HEK293 (cell line): ENCODE measurements at regions not wholly inside any gene's neighbourhood (a gene's known extent, or its start where the extent isn't known, plus 50 kb on each side); places are given as distances from the start of the nearest gene placed in this dataset.

Experiments
- CTCF ChIA-PET: fragments of 350-600 bp; formaldehyde crosslinking; extraction: SDS; loops from one replicate; lab custom pipeline; 2021; ENCODE audit warnings: antibody characterized with exemption; lab: Yijun Ruan, JAX
- POLR2A ChIA-PET: fragments of 300-600 bp; formaldehyde crosslinking; extraction: SDS; loops from one replicate; lab custom pipeline; 2020; ENCODE audit warnings: antibody characterized with exemption, inconsistent platforms; lab: Yijun Ruan, JAX
- H3K27ac ChIP-seq: fragments of 200-500 bp; sonication (Bioruptor generic); 2 replicates; pipeline ENCODE4 v1.5.1; 2014; ENCODE audit warnings: low read depth, low read length, control low read depth, inconsistent platforms; ENCODE audit errors: extremely low read depth
- H3K36me3 ChIP-seq, 2 experiments: fragments of 200-500 bp in 1 of 2; sonication (Bioruptor generic) in 1 of 2; 1 replicate in 1 of 2; 2 replicates in 1 of 2; pipeline ENCODE4 v1.5.1; 2014 to 2017; ENCODE audit warnings: inconsistent platforms in 2 of 2, low read length in 2 of 2; ENCODE audit not compliant: control insufficient read depth in 2 of 2, insufficient read depth in 1 of 2
- H3K4me1 ChIP-seq: fragments of 200-500 bp; sonication (Bioruptor generic); 2 replicates; pipeline ENCODE4 v1.5.1; 2014; ENCODE audit warnings: mild to moderate bottlenecking, low read length, inconsistent platforms; ENCODE audit not compliant: control insufficient read depth, insufficient read depth
- H3K4me3 ChIP-seq: 2 replicates; pipeline ENCODE4 v1.5.1; 2011; ENCODE audit warnings: low read depth, mild to moderate bottlenecking, control low read depth, low read length, moderate library complexity
- H3K9me3 ChIP-seq: fragments of 200-500 bp; sonication (Bioruptor generic); 2 replicates; pipeline ENCODE4 v1.5.1; 2014; ENCODE audit warnings: low read depth, low read length, inconsistent platforms; ENCODE audit not compliant: control insufficient read depth, insufficient read depth
- KLF16 ChIP-seq: fragments of 450-650 bp; formaldehyde crosslinking; IDR thresholded peaks from 2 replicates; pipeline ENCODE4 v1.5.1; 2017; ENCODE audit warnings: missing biosample characterization, missing genetic modification characterization
- SALL2 ChIP-seq: fragments of 450-650 bp; formaldehyde crosslinking; IDR thresholded peaks from 2 replicates; pipeline ENCODE4 v1.5.0; 2017; ENCODE audit warnings: missing biosample characterization, mild to moderate bottlenecking, missing genetic modification characterization, borderline replicate concordance
- YY2 ChIP-seq: fragments of 450-650 bp; formaldehyde crosslinking; IDR thresholded peaks from 2 replicates; pipeline ENCODE4 v1.5.1; 2016; ENCODE audit warnings: missing biosample characterization, missing genetic modification characterization
- ZBTB20 ChIP-seq: fragments of 450-650 bp; formaldehyde crosslinking; IDR thresholded peaks from 2 replicates; pipeline ENCODE4 v1.5.1; 2016; ENCODE audit warnings: missing biosample characterization, missing genetic modification characterization
- ZBTB21 ChIP-seq: fragments of 450-650 bp; formaldehyde crosslinking; IDR thresholded peaks from 2 replicates; pipeline ENCODE4 v1.5.1; 2017; ENCODE audit warnings: missing biosample characterization, missing genetic modification characterization
- ZEB2 ChIP-seq: fragments of 450-650 bp; formaldehyde crosslinking; IDR thresholded peaks from 2 replicates; pipeline ENCODE4 v1.5.1; 2016; ENCODE audit warnings: missing biosample characterization, missing genetic modification characterization
- ZFP3 ChIP-seq: fragments of 450-650 bp; formaldehyde crosslinking; IDR thresholded peaks from 2 replicates; pipeline ENCODE4 v1.5.1; 2016; ENCODE audit warnings: low read depth, missing biosample characterization, missing genetic modification characterization
- ZNF112 ChIP-seq: fragments of 450-650 bp; formaldehyde crosslinking; IDR thresholded peaks from 2 replicates; pipeline ENCODE4 v1.5.0; 2017; ENCODE audit warnings: missing biosample characterization, missing genetic modification characterization
- ZNF138 ChIP-seq: fragments of 450-650 bp; formaldehyde crosslinking; IDR thresholded peaks from 2 replicates; pipeline ENCODE4 v1.5.1; 2016; ENCODE audit warnings: missing biosample characterization, missing genetic modification characterization, borderline replicate concordance
- ZNF155 ChIP-seq: fragments of 450-650 bp; formaldehyde crosslinking; IDR thresholded peaks from 2 replicates; pipeline ENCODE4 v1.5.1; 2016; ENCODE audit warnings: missing biosample characterization, missing genetic modification characterization
- ZNF157 ChIP-seq: fragments of 450-650 bp; formaldehyde crosslinking; IDR thresholded peaks from 2 replicates; pipeline ENCODE4 v1.5.1; 2016; ENCODE audit warnings: missing biosample characterization, missing genetic modification characterization
- ZNF16 ChIP-seq: fragments of 450-650 bp; formaldehyde crosslinking; IDR thresholded peaks from 2 replicates; pipeline ENCODE4 v1.5.1; 2016; ENCODE audit warnings: low read depth, missing biosample characterization, missing genetic modification characterization
- ZNF174 ChIP-seq: fragments of 450-650 bp; formaldehyde crosslinking; IDR thresholded peaks from 2 replicates; pipeline ENCODE4 v1.5.0; 2017; ENCODE audit warnings: missing biosample characterization, mild to moderate bottlenecking, missing genetic modification characterization
- ZNF239 ChIP-seq: fragments of 450-650 bp; formaldehyde crosslinking; IDR thresholded peaks from 2 replicates; pipeline ENCODE4 v1.5.1; 2016; ENCODE audit warnings: missing biosample characterization, missing genetic modification characterization
- ZNF366 ChIP-seq: fragments of 450-650 bp; formaldehyde crosslinking; conservative IDR thresholded peaks from 2 replicates; pipeline ENCODE4 v1.5.1; 2016; ENCODE audit warnings: missing biosample characterization, missing genetic modification characterization
- ZNF501 ChIP-seq: fragments of 450-650 bp; formaldehyde crosslinking; IDR thresholded peaks from 2 replicates; pipeline ENCODE4 v1.5.1; 2016; ENCODE audit warnings: missing biosample characterization, missing genetic modification characterization
- ZNF558 ChIP-seq: fragments of 450-650 bp; formaldehyde crosslinking; IDR thresholded peaks from 2 replicates; pipeline ENCODE4 v1.5.1; 2016; ENCODE audit warnings: missing biosample characterization, missing genetic modification characterization
- ZNF571 ChIP-seq: fragments of 450-650 bp; formaldehyde crosslinking; IDR thresholded peaks from 2 replicates; pipeline ENCODE4 v1.5.0; 2017; ENCODE audit warnings: missing biosample characterization, missing genetic modification characterization
- ZNF596 ChIP-seq: fragments of 450-650 bp; IDR thresholded peaks from 2 replicates; pipeline ENCODE4 v1.5.0; 2018; ENCODE audit warnings: missing biosample characterization, mild to moderate bottlenecking, missing genetic modification characterization, moderate library complexity
- ZNF610 ChIP-seq: fragments of 450-650 bp; formaldehyde crosslinking; IDR thresholded peaks from 2 replicates; pipeline ENCODE4 v1.5.1; 2016; ENCODE audit warnings: missing biosample characterization, missing genetic modification characterization, borderline replicate concordance
- ZNF621 ChIP-seq: fragments of 450-650 bp; formaldehyde crosslinking; IDR thresholded peaks from 2 replicates; pipeline ENCODE4 v1.5.1; 2017; ENCODE audit warnings: missing biosample characterization, missing genetic modification characterization
- ZNF629 ChIP-seq: fragments of 450-650 bp; formaldehyde crosslinking; IDR thresholded peaks from 2 replicates; pipeline ENCODE4 v1.5.1; 2017; ENCODE audit warnings: missing biosample characterization, missing genetic modification characterization
- ZNF707 ChIP-seq: fragments of 450-650 bp; formaldehyde crosslinking; IDR thresholded peaks from 2 replicates; pipeline ENCODE4 v1.5.1; 2016; ENCODE audit warnings: missing biosample characterization, missing genetic modification characterization
- ZNF777 ChIP-seq: fragments of 450-650 bp; formaldehyde crosslinking; IDR thresholded peaks from 2 replicates; pipeline ENCODE4 v1.5.1; 2017; ENCODE audit warnings: missing biosample characterization, missing genetic modification characterization, borderline replicate concordance
- ZNF785 ChIP-seq: fragments of 450-650 bp; formaldehyde crosslinking; IDR thresholded peaks from 2 replicates; pipeline ENCODE4 v1.5.1; 2016; ENCODE audit warnings: missing biosample characterization, missing genetic modification characterization
- TF ChIP-seq, protein P1 (sequence below): fragments of 450-650 bp; formaldehyde crosslinking; IDR thresholded peaks from 2 replicates; pipeline ENCODE4 v1.5.1; 2017; ENCODE audit warnings: missing biosample characterization, missing genetic modification characterization
- TF ChIP-seq, protein P2 (sequence below): fragments of 450-650 bp; formaldehyde crosslinking; IDR thresholded peaks from 2 replicates; pipeline ENCODE4 v1.5.1; 2016; ENCODE audit warnings: missing biosample characterization, missing genetic modification characterization, borderline replicate concordance
- TF ChIP-seq, protein P3 (sequence below): fragments of 450-650 bp; formaldehyde crosslinking; optimal IDR thresholded peaks from 2 replicates; pipeline ENCODE3; 2016; ENCODE audit warnings: missing biosample characterization, mild to moderate bottlenecking, missing genetic modification characterization

DNA sequence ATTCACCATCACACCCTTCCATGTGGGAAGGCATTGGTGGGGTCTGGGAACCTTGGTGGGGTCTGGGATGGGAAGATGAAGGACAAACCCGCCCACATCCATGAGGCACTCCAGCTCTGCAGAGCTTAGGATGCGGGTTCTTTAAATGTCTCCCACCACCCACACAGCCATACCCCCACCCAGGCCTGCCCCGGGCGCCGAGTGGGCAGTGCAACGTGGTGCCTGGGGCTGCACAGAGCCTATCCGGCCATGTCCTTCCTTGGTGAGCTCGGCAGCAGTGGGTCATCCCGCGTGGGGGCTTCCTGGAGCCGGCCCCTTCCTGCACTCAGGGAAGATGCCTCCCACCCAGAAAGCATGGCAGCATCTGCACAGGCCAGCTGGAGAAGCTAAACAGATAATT is 163.5 kb upstream of the TCERG1L start (continued):
- TF ChIP-seq YY2 (tag by site-specific recombination), result no peak
- no peak for TF ChIP-seq ZNF138
- no peak for TF ChIP-seq ZNF155 (tag by site-specific recombination)
- no peak for TF ChIP-seq ZNF596 (tag by site-specific recombination)
- TF ChIP-seq ZNF16 (tag by site-specific recombination), result no peak

DNA sequence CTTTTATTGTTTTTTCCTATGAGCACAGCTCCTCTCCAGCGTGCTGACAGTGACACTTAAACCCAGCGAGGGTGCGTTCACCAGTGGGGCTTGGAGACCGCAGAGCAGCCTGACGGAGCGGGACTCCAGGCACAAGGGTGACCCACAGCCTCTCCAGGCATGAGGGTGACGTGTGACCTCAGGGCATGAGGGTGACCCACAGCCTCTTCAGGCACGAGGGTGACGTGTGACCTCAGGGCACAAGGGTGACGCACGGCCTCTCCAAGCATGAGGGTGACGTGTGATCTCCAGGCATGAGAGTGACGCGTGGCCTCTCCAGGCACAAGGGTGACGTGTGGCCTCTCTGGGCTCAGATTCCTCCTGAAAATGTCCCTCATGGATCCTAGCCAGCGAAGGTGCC is 164.3 kb upstream of the TCERG1L start:
- TF ChIP-seq ZBTB21 (tag by site-specific recombination), result peak; percentile 65; the same call in 1 of the 2 replicates
- TF ChIP-seq ZNF777 (tag by site-specific recombination), result no peak
- TF ChIP-seq ZNF629 (tag by site-specific recombination), result peak; percentile 43; the same call in 1 of the 2 replicates
- CTCF ChIA-PET, result no interaction called here

DNA sequence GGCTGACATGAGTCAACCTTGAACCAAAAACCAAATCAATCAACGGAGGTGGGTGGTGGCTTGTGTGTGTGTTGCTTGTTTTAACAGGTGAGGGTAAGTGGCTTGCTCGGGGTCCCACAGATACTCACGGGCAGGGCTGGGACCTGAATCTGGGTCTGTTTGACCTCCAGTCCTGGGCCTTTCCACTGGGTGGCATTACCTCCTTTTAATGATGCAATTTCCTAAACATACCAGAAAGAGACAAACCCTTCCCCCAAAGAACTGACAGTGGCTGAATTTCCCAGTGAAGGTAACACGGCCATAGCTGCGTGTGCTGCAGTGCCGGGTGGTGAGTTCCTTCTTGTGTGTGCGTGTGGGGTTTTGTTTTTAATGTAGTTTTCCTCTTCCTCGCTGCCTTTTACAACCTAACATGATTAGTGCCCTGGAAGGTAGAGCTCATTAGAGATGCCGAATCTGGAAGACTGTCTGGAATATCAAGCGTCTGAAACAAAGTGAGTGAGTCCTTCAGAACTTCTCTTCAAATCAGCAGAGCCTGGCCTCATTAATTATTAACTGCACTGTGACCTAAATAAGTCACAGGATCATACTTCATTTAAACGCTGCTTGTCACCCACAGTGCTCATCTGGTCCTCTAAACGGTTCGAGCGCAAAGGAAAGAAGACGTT is 166.1 kb upstream of the TCERG1L start:
- Histone ChIP-seq H3K4me3 (no peak overlapping the region), H3K27ac (no peak overlapping the region), H3K4me1 (no peaks in the 10 kb centered on the region), H3K9me3 (no peaks in the 10 kb centered on the region), H3K36me3 (no peaks in the 10 kb centered on the region)
- ChIA-PET CTCF (no interaction called here), POLR2A (no interaction called here)
- TF ChIP-seq ZNF571 (tag by site-specific recombination), result no peak
- no peak for TF ChIP-seq ZNF610
- TF ChIP-seq ZNF157 (tag by site-specific recombination), result no peak
- TF ChIP-seq, protein P1, sequence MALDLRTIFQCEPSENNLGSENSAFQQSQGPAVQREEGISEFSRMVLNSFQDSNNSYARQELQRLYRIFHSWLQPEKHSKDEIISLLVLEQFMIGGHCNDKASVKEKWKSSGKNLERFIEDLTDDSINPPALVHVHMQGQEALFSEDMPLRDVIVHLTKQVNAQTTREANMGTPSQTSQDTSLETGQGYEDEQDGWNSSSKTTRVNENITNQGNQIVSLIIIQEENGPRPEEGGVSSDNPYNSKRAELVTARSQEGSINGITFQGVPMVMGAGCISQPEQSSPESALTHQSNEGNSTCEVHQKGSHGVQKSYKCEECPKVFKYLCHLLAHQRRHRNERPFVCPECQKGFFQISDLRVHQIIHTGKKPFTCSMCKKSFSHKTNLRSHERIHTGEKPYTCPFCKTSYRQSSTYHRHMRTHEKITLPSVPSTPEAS (tag by site-specific recombination), result no peak
- no peak for TF ChIP-seq SALL2 (tag by site-specific recombination)
- no peak for TF ChIP-seq ZNF174

More for the DNA sequence above, 164.3 kb upstream of the TCERG1L start:
- Histone ChIP-seq H3K4me3 (no peak overlapping the region), H3K36me3 (no peaks in the 10 kb centered on the region), H3K27ac (no peak overlapping the region), H3K9me3 (no peaks in the 10 kb centered on the region), H3K4me1 (no peaks in the 10 kb centered on the region)
- POLR2A ChIA-PET, result no interaction called here

DNA sequence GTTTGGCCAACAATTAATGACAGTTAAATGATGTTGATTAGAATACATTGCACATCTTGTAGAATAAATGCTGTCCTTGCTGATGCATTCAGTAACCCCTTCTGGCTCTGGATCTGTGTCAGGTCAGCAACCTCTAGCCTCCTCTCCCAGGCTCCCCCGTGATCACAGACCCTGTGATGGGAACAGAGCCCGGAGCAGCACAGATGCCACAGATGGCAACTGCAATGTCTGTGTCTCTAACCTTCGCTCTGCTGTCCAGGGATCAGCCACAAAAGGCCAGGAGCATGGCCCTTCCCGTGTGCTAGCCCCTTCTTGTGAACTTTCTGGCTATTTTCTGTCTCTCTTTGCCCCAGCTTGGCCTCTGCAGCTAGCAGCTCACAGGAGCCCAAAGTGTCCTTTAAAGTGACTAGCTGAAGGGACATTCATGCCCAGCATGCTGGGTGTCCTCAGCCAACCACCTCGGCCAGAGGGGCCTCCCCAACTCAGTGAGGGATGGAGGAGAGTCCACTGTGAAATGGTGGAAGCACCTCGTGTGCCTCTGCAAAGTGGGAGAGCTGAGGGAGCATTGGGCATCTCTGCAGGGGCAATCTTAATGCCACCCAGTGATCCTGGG is 167.0 kb upstream of the TCERG1L start:
- Histone ChIP-seq H3K9me3 (no peaks in the 10 kb centered on the region), H3K4me1 (no peaks in the 10 kb centered on the region), H3K27ac (no peak overlapping the region), H3K4me3 (no peak overlapping the region), H3K36me3 (no peaks in the 10 kb centered on the region)
- ChIA-PET CTCF (no interaction called here), POLR2A (interaction anchor here (0.8 kb wide), 1 partner anchor 38 kb away, joined by 3 read pairs; no protein-coding TSS in a partner anchor)
- TF ChIP-seq ZNF501 (tag by site-specific recombination) (no peak), ZFP3 (no peak), ZNF707 (no peak), ZNF138 (no peak), ZNF239 (tag by site-specific recombination) (no peak), ZNF558 (tag by site-specific recombination) (no peak), ZEB2 (tag by site-specific recombination) (no peak), ZNF366 (tag by site-specific recombination) (no peak), ZBTB20 (tag by site-specific recombination) (no peak), ZNF621 (tag by site-specific recombination) (no peak), ZNF785 (tag by site-specific recombination) (no peak), KLF16 (tag by site-specific recombination) (no peak), ZNF112 (tag by site-specific recombination) (no peak)
- TF ChIP-seq, protein P2, sequence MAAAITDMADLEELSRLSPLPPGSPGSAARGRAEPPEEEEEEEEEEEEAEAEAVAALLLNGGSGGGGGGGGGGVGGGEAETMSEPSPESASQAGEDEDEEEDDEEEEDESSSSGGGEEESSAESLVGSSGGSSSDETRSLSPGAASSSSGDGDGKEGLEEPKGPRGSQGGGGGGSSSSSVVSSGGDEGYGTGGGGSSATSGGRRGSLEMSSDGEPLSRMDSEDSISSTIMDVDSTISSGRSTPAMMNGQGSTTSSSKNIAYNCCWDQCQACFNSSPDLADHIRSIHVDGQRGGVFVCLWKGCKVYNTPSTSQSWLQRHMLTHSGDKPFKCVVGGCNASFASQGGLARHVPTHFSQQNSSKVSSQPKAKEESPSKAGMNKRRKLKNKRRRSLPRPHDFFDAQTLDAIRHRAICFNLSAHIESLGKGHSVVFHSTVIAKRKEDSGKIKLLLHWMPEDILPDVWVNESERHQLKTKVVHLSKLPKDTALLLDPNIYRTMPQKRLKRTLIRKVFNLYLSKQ (tag by site-specific recombination), result no peak
- TF ChIP-seq, protein P3, sequence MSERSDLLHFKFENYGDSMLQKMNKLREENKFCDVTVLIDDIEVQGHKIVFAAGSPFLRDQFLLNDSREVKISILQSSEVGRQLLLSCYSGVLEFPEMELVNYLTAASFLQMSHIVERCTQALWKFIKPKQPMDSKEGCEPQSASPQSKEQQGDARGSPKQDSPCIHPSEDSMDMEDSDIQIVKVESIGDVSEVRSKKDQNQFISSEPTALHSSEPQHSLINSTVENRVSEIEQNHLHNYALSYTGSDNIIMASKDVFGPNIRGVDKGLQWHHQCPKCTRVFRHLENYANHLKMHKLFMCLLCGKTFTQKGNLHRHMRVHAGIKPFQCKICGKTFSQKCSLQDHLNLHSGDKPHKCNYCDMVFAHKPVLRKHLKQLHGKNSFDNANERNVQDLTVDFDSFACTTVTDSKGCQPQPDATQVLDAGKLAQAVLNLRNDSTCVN, result no peak
